H1 (cell line): ENCODE measurements at regions not wholly inside any gene's neighbourhood (a gene's known extent, or its start where the extent isn't known, plus 50 kb on each side); places are given as distances from the start of the nearest gene placed in this dataset.

ENCODE experiments used
- CTCF ChIA-PET: fragments of 300-600 bp; sonication (Branson Sonifier 250); formaldehyde crosslinking; loops from one replicate; lab custom pipeline; 2021; ENCODE audit not compliant: partially characterized antibody; lab: Charles Lee
- POLR2A ChIA-PET: fragments of 300-600 bp; sonication (Branson Sonifier 250); formaldehyde crosslinking; loops from one replicate; lab custom pipeline; 2021; ENCODE audit warnings: inconsistent platforms; ENCODE audit not compliant: partially characterized antibody; lab: Charles Lee
- DNase-seq, 2 experiments: peaks; one replicate each; pipeline versions ENCODE4 v3.0.0 to v3.0.0-alpha.2; 2010 to 2022; ENCODE audit warnings: low spot score in 2 of 2, low read depth in 1 of 2, mixed read lengths in 1 of 2
- FAIRE-seq: peaks from 2 replicates; lab custom pipeline; 2011; peaks lifted over from hg19 to GRCh38; lab: Jason Lieb, UNC
- H2AFZ ChIP-seq: 2 replicates; pipeline ENCODE4 v1.8.1; 2012; ENCODE audit warnings: low read length, inconsistent platforms
- H2AK5ac ChIP-seq: 2 replicates; pipeline ENCODE4 v1.6.1; 2013; ENCODE audit warnings: low read depth, low read length
- H2BK120ac ChIP-seq: replicated peaks from 2 replicates; pipeline ENCODE3; 2013; ENCODE audit warnings: low read depth, low read length, inconsistent platforms
- H2BK12ac ChIP-seq: 2 replicates; pipeline ENCODE4 v1.6.1; 2013; ENCODE audit warnings: low read depth, low read length
- H2BK15ac ChIP-seq: 2 replicates; pipeline ENCODE4 v1.6.1; 2013; ENCODE audit warnings: low read length
- H2BK20ac ChIP-seq: 2 replicates; pipeline ENCODE4 v1.6.1; 2013; ENCODE audit warnings: low read length
- H2BK5ac ChIP-seq: 2 replicates; pipeline ENCODE4 v1.6.1; 2013; ENCODE audit warnings: low read depth, low read length
- H3K14ac ChIP-seq: 2 replicates; pipeline ENCODE4 v1.6.1; 2013; ENCODE audit warnings: inconsistent platforms; ENCODE audit not compliant: insufficient read length
- H3K18ac ChIP-seq: 2 replicates; pipeline ENCODE4 v1.6.1; 2013; ENCODE audit warnings: low read length; ENCODE audit errors: extremely low read depth
- H3K23ac ChIP-seq: 2 replicates; pipeline ENCODE4 v1.6.1; 2013; ENCODE audit warnings: inconsistent platforms; ENCODE audit not compliant: insufficient read length
- H3K23me2 ChIP-seq: 2 replicates; pipeline ENCODE4 v1.6.1; 2013; ENCODE audit warnings: low read depth, low read length
- H3K27ac ChIP-seq: 2 replicates; pipeline ENCODE4 v1.6.1; 2011; ENCODE audit warnings: low read depth, low read length, inconsistent platforms
- H3K27me3 ChIP-seq, 4 experiments: replicated peaks in 1 of 4; 1 replicate in 1 of 4; 2 replicates in 3 of 4; pipeline versions ENCODE4 v1.6.1 to v1.8.1; 2011 to 2013; ENCODE audit warnings: low read length in 3 of 4, mild to moderate bottlenecking in 3 of 4, inconsistent platforms in 2 of 4, mixed read lengths in 2 of 4, moderate library complexity in 1 of 4; ENCODE audit not compliant: control insufficient read depth in 3 of 4, insufficient read depth in 3 of 4; ENCODE audit errors: extremely low read depth in 1 of 4
- H3K36me3 ChIP-seq, 4 experiments: 2 replicates each; pipeline versions ENCODE4 v1.6.1 to v1.8.1; 2011 to 2013; ENCODE audit warnings: mild to moderate bottlenecking in 4 of 4, low read length in 3 of 4, moderate library complexity in 2 of 4, control low read depth in 1 of 4, inconsistent platforms in 1 of 4; ENCODE audit not compliant: insufficient read depth in 4 of 4, control insufficient read depth in 2 of 4
- H3K4ac ChIP-seq: replicated peaks from 2 replicates; pipeline ENCODE3; 2013; ENCODE audit warnings: low read length, low read depth, mixed read lengths, inconsistent platforms; ENCODE audit not compliant: insufficient read length
- H3K4me1 ChIP-seq, 4 experiments: replicated peaks in 1 of 4; 1 replicate in 1 of 4; 2 replicates in 3 of 4; pipeline versions ENCODE4 v1.6.1 to v1.8.1; 2011 to 2013; ENCODE audit warnings: low read length in 3 of 4, inconsistent platforms in 2 of 4, mixed read lengths in 1 of 4; ENCODE audit not compliant: insufficient read depth in 4 of 4, control insufficient read depth in 3 of 4
- H3K4me2 ChIP-seq, 2 experiments: 2 replicates each; pipeline versions ENCODE4 v1.6.1 to v1.8.1; 2011 to 2013; ENCODE audit warnings: low read depth in 2 of 2, low read length in 2 of 2, control low read depth in 1 of 2, inconsistent platforms in 1 of 2, mild to moderate bottlenecking in 1 of 2; ENCODE audit not compliant: insufficient read depth in 1 of 2
- H3K4me3 ChIP-seq, 4 experiments: fragments of 200-600, 300-600 bp in 1 of 4; sonication (generic), shearing (Covaris generic), sonication (Bioruptor Twin) in 1 of 4; 2 replicates each; pipeline versions ENCODE4 v1.5.1 to v1.8.1; 2011 to 2016; ENCODE audit warnings: low read length in 4 of 4, low read depth in 3 of 4, control low read depth in 2 of 4, inconsistent platforms in 2 of 4, mild to moderate bottlenecking in 2 of 4, mixed read lengths in 1 of 4, moderate library complexity in 1 of 4; ENCODE audit not compliant: insufficient read depth in 2 of 4; ENCODE audit errors: extremely low read depth in 1 of 4
- H3K56ac ChIP-seq: replicated peaks from 2 replicates; pipeline ENCODE3; 2013; ENCODE audit warnings: low read depth, mild to moderate bottlenecking, mixed read lengths, low read length, inconsistent platforms; ENCODE audit not compliant: insufficient read length
- H3K79me1 ChIP-seq: 2 replicates; pipeline ENCODE4 v1.6.1; 2013; ENCODE audit warnings: low read depth, low read length, control low read depth
- H3K79me2 ChIP-seq, 2 experiments: 2 replicates each; pipeline versions ENCODE4 v1.6.1 to v1.8.1; 2012 to 2013; ENCODE audit warnings: low read length in 2 of 2, mild to moderate bottlenecking in 2 of 2, inconsistent platforms in 1 of 2; ENCODE audit not compliant: insufficient read depth in 2 of 2, control insufficient read depth in 1 of 2
- H3K9ac ChIP-seq, 4 experiments: replicated peaks in 1 of 4; 1 replicate in 1 of 4; 2 replicates in 3 of 4; pipeline versions ENCODE4 v1.6.1 to v1.8.1; 2011 to 2013; ENCODE audit warnings: low read depth in 3 of 4, low read length in 3 of 4, control low read depth in 2 of 4, mild to moderate bottlenecking in 2 of 4, moderate library complexity in 2 of 4, inconsistent platforms in 1 of 4; ENCODE audit errors: extremely low read depth in 1 of 4
- H3K9me3 ChIP-seq, 2 experiments: 2 replicates each; pipeline versions ENCODE4 v1.6.1 to v1.8.1; 2012 to 2013; ENCODE audit warnings: mild to moderate bottlenecking in 2 of 2, moderate library complexity in 2 of 2, control low read depth in 1 of 2, inconsistent platforms in 1 of 2, low read depth in 1 of 2, low read length in 1 of 2, mixed read lengths in 1 of 2; ENCODE audit not compliant: insufficient read depth in 2 of 2
- H4K20me1 ChIP-seq, 2 experiments: replicated peaks in 1 of 2; 2 replicates each; pipeline versions ENCODE3 to v1.8.1; 2011 to 2013; ENCODE audit warnings: inconsistent platforms in 2 of 2, low read length in 2 of 2, mild to moderate bottlenecking in 1 of 2; ENCODE audit not compliant: insufficient read depth in 2 of 2, control insufficient read depth in 1 of 2
- H4K5ac ChIP-seq: 2 replicates; pipeline ENCODE4 v1.6.1; 2013; ENCODE audit warnings: low read length, low read depth, mixed read lengths, inconsistent platforms; ENCODE audit not compliant: insufficient read length
- H4K8ac ChIP-seq: 2 replicates; pipeline ENCODE4 v1.8.0; 2013; ENCODE audit warnings: mild to moderate bottlenecking, moderate library complexity, low read length, inconsistent platforms; ENCODE audit not compliant: insufficient read depth; ENCODE audit errors: extremely low read depth
- H4K91ac ChIP-seq: replicated peaks from 2 replicates; pipeline ENCODE3; 2013; ENCODE audit warnings: low read length, mixed read lengths, inconsistent platforms; ENCODE audit not compliant: insufficient read length
- CBX8 ChIP-seq: fragments of 300-800, 300-1000 bp; sonication (generic); IDR thresholded peaks from 2 replicates; pipeline ENCODE4 v1.7.1; 2016; ENCODE audit warnings: low read depth, low read length, borderline replicate concordance
- CHD1 ChIP-seq: IDR thresholded peaks from 2 replicates; pipeline ENCODE4 v1.6.1; 2012; ENCODE audit warnings: low read depth, low read length, improper control_type of control experiment
- WGBS, 2 experiments: shearing (Covaris generic) in 1 of 2; methylation state at CpG; one replicate each; pipeline versions ENCODE4 v1.1.6 to v1.1.7; 2013 to 2015; ENCODE audit warnings: low lambda C conversion rate in 2 of 2, mixed read lengths in 2 of 2, inconsistent platforms in 1 of 2, low coverage in 1 of 2, missing lambda C conversion rate in 1 of 2; ENCODE audit not compliant: insufficient replicate concordance in 2 of 2, insufficient coverage in 1 of 2, insufficient read length in 1 of 2; ENCODE audit errors: extremely low coverage in 1 of 2, missing lambda C conversion rate in 1 of 2; 5-methylcytosine and 5-hydroxymethylcytosine counted together

GRCh38 chr15:101544613-101544945 is 55.1 kb upstream of the PCSK6 start:
- Histone ChIP-seq H3K4me2 (no peak overlapping the region), H3K27ac (no peak overlapping the region), H4K91ac (no peak overlapping the region), H2AK5ac (no peak overlapping the region), H3K79me2 (no peaks in the 10 kb centered on the region), H2BK12ac (no peak overlapping the region), H4K20me1 (no peaks in the 10 kb centered on the region), H3K4me1 (no peaks in the 10 kb centered on the region), H3K18ac (no peak overlapping the region), H2BK15ac (no peak overlapping the region), H3K23me2 (no peaks in the 10 kb centered on the region), H3K4ac (no peak overlapping the region), H4K8ac (no peak overlapping the region), H3K27me3 (0 out of 7 replicates have a peak, but pooled peaks cover 0 to under 1% (median 0%) of the 10 kb centered on the region in 4 experiments), H4K5ac (no peak overlapping the region), H3K9me3 (no peaks in the 10 kb centered on the region), H3K23ac (no peak overlapping the region), H2AFZ (no peak overlapping the region), H3K79me1 (no peaks in the 10 kb centered on the region), H3K9ac (no peak overlapping the region), H3K14ac (no peak overlapping the region), H3K56ac (no peak overlapping the region), H2BK5ac (no peak overlapping the region), H3K4me3 (no peak overlapping the region), H2BK20ac (no peak overlapping the region), H2BK120ac (no peak overlapping the region), H3K36me3 (no peaks in the 10 kb centered on the region)
- ChIA-PET POLR2A (no interaction called here), CTCF (no interaction called here)
- DNase-seq (no peak), FAIRE-seq (no peak)
- WGBS, 2 experiments: 93% methylated on average over 2 of the region's 2 CpGs; no CpG with 5 or more reads in 1 of the 2 experiments
- TF ChIP-seq CBX8 (no peak), CHD1 (no peak)
